Ovary (tissue), 3 donors: ENCODE measurements at regions not wholly inside any gene's neighbourhood (a gene's known extent, or its start where the extent isn't known, plus 50 kb on each side); places are given as distances from the start of the nearest gene placed in this dataset.

ENCODE experiments used
- EP300 ChIP-seq: sonication (generic); formaldehyde crosslinking; IDR thresholded peaks from one replicate; pipeline ENCODE4 v1.6.1; 2017; ENCODE audit warnings: antibody characterized with exemption
- POLR2A ChIP-seq: fragments of 450-650 bp; IDR thresholded peaks from one replicate; pipeline ENCODE4 v1.6.1; 2017; ENCODE audit warnings: antibody characterized with exemption, mild to moderate bottlenecking, moderate library complexity
- TF ChIP-seq, protein P1 (sequence below), 3 donors: fragments of 450-650 bp in 2 of 3; fragments of 200-600 bp in 1 of 3; IDR thresholded peaks; one replicate each; pipeline versions ENCODE4 v1.5.1 to v1.8.0; 2016 to 2022; ENCODE audit warnings: antibody characterized with exemption in 3 of 3, mild to moderate bottlenecking in 1 of 3
- donor health status: DM: no; HTN: no; CAD: no.

GRCh38 chr3:55307622-55308021 is 179.5 kb downstream of the WNT5A start:
- TF ChIP-seq, protein P1, sequence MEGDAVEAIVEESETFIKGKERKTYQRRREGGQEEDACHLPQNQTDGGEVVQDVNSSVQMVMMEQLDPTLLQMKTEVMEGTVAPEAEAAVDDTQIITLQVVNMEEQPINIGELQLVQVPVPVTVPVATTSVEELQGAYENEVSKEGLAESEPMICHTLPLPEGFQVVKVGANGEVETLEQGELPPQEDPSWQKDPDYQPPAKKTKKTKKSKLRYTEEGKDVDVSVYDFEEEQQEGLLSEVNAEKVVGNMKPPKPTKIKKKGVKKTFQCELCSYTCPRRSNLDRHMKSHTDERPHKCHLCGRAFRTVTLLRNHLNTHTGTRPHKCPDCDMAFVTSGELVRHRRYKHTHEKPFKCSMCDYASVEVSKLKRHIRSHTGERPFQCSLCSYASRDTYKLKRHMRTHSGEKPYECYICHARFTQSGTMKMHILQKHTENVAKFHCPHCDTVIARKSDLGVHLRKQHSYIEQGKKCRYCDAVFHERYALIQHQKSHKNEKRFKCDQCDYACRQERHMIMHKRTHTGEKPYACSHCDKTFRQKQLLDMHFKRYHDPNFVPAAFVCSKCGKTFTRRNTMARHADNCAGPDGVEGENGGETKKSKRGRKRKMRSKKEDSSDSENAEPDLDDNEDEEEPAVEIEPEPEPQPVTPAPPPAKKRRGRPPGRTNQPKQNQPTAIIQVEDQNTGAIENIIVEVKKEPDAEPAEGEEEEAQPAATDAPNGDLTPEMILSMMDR (IDR thresholded peaks at IDR 0.05): no peak
- TF ChIP-seq POLR2A: no peak
- TF ChIP-seq EP300: no peak
